ENCODE measurements at regions not wholly inside any gene's neighbourhood (a gene's known extent, or its start where the extent isn't known, plus 50 kb on each side); places are given as distances from the start of the nearest gene placed in this dataset.
"Not testable (repeated sequence)": the region's sequence is repeated elsewhere in the genome, so short reads cannot be mapped to it uniquely, and the experiment has no call there.

GRCh38 chr16:16489466-16489865 lies 110.5 kb downstream of the NPIPA7 start:
- not testable (repeated sequence) for TF ChIP-seq EZH2 (IDR thresholded peaks at IDR 0.05; ENCODE audit: insufficient read depth, poor library complexity, severe bottlenecking); EZH2phosphoT487 (IDR thresholded peaks at IDR 0.05; ENCODE audit: insufficient read depth, low read depth)
